AG04450 (cell line): ENCODE measurements at regions not wholly inside any gene's neighbourhood (a gene's known extent, or its start where the extent isn't known, plus 50 kb on each side); places are given as distances from the start of the nearest gene placed in this dataset.

Source experiments
- CTCF ChIA-PET: fragments of 300-600, 350-600 bp; formaldehyde crosslinking; extraction: SDS; loops from one replicate; lab custom pipeline; 2022; ENCODE audit warnings: antibody characterized with exemption, inconsistent platforms; lab: Charles Lee
- POLR2A ChIA-PET: fragments of 350-600 bp; formaldehyde crosslinking; extraction: SDS; loops from one replicate; lab custom pipeline; 2021; ENCODE audit warnings: antibody characterized with exemption, inconsistent platforms; lab: Yijun Ruan, JAX
- DNase-seq: peaks from one replicate; pipeline ENCODE4 v3.0.0-alpha.2; 2011; ENCODE audit warnings: low read depth, low spot score
- H3K27ac ChIP-seq: one replicate; pipeline ENCODE4 v1.5.1; 2012; ENCODE audit warnings: low read depth, low read length, control low read depth
- H3K27me3 ChIP-seq: one replicate; pipeline ENCODE4 v1.6.0; 2012; ENCODE audit warnings: low read length; ENCODE audit not compliant: control insufficient read depth, insufficient read depth
- H3K4me3 ChIP-seq: 2 replicates; pipeline ENCODE4 v1.5.1; 2011; ENCODE audit warnings: mild to moderate bottlenecking, low read depth, low read length, control low read depth
- H3K9me3 ChIP-seq: 2 replicates; pipeline ENCODE4 v1.5.1; 2012; ENCODE audit warnings: low read length; ENCODE audit not compliant: control insufficient read depth, insufficient read depth
- TF ChIP-seq, protein P1 (sequence below): IDR thresholded peaks from 2 replicates; pipeline ENCODE4 v1.5.1; 2011; ENCODE audit warnings: low read depth, low read length, control low read depth, inconsistent platforms

DNA sequence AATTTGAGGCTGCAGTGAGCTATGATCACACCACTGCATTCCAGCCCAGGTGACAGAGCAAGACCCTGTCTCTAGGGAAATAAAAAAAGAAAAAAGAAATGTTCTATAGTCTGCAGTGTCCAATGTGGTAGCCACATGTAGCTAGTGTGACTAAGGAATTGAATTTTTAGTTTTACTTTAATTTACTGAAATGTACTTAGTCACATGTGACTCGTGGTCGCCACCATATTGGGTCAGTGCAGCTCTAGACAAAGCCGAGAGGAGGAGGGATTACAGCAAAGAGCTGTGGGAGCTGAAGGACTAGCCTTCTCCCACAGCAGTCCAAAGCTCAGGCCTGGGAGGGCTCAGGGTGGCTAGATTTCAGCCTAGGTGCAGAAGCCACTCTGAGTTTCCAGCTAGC is 65.9 kb upstream of the NTRK3 start:
- ChIA-PET POLR2A (no interaction called here), CTCF (no interaction called here)
- H3K27me3 ChIP-seq, result no peaks in the 10 kb centered on the region
- no peak overlapping the region for H3K27ac ChIP-seq
- no peaks in the 10 kb centered on the region for H3K9me3 ChIP-seq
- DNase-seq, result no peak
- TF ChIP-seq, protein P1, sequence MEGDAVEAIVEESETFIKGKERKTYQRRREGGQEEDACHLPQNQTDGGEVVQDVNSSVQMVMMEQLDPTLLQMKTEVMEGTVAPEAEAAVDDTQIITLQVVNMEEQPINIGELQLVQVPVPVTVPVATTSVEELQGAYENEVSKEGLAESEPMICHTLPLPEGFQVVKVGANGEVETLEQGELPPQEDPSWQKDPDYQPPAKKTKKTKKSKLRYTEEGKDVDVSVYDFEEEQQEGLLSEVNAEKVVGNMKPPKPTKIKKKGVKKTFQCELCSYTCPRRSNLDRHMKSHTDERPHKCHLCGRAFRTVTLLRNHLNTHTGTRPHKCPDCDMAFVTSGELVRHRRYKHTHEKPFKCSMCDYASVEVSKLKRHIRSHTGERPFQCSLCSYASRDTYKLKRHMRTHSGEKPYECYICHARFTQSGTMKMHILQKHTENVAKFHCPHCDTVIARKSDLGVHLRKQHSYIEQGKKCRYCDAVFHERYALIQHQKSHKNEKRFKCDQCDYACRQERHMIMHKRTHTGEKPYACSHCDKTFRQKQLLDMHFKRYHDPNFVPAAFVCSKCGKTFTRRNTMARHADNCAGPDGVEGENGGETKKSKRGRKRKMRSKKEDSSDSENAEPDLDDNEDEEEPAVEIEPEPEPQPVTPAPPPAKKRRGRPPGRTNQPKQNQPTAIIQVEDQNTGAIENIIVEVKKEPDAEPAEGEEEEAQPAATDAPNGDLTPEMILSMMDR, result no peak
- H3K4me3 ChIP-seq, result no peak overlapping the region

DNA sequence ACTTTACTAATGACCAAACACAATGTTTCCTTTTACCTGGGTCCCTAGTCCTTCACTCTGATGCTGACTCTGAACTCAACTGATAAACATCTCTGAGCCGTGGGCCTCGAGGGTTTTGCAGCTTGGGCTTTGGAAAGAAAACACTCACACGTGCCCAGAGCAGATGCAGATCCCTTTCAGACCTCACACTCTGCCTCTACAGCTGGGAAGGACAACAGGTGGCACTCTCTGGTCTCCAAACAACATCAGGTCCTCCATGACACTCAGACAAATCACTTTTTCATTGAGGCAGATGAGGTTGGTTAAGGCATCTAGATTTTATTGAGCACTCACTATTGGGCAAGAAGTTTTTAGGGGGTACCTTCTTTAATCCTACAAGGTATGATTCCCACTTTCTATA is 64.7 kb upstream of the NTRK3 start:
- no peak for DNase-seq
- TF ChIP-seq, protein P1, result no peak
- H3K27ac ChIP-seq, result no peak overlapping the region
- H3K27me3 ChIP-seq, result no peaks in the 10 kb centered on the region
- no peaks in the 10 kb centered on the region for H3K9me3 ChIP-seq
- ChIA-PET POLR2A (no interaction called here), CTCF (no interaction called here)
- no peak overlapping the region for H3K4me3 ChIP-seq

DNA sequence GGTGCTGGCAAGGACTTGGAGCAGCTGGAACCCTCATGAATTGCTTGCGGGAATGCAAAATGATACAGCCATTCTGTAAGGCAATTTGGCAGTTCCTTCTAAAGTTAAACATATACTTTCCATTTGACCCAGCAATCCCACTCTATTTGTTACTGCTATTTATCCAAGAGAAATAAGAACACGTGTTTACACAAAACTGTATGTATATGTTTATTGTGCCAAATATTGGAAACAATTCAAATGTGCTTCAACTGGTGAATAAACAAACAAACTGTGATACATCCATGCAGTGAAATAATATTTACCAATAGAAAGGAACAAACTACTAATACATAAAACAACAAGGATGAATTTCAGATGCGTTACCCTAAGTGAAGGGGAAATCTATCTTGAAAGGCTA is 60.0 kb upstream of the NTRK3 start:
- ChIA-PET POLR2A (no interaction called here), CTCF (no interaction called here)
- TF ChIP-seq, protein P1, result no peak
- H3K9me3 ChIP-seq, result no peaks in the 10 kb centered on the region
- H3K27ac ChIP-seq, result no peak overlapping the region
- no peak overlapping the region for H3K4me3 ChIP-seq
- H3K27me3 ChIP-seq, result peaks cover 3% of the 10 kb centered on the region
- no peak for DNase-seq

DNA sequence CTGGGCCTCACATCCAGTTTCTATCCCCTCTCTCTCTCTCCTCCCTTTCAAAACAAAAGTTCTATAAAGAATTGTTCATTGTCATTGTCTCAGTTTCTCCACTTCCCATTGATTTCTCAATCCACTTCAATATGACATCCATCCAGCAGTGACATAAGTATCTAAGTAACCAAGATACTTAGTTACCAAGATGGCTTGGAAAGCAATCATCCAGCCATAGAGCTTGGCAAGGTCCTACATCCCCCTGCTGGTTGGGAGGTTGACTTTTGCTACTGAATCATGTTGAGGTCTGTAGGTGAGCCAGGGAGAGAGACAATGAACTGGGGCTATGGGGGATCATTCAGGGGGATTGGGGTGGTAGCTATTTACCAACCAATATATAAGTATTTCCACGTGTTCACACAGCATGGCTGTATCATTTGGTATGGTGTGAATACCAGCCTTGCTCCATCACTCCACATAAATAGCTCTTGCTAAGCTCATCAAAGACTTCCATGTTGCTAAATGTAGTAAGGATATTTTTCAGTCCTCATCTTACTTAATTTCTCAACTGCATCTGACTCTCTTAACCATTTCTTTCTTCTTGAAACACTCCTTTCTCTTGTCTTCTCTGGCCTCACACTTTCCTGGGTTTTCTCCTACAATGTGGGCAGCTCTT is 58.8 kb upstream of the NTRK3 start:
- CTCF ChIA-PET, result no interaction called here
- TF ChIP-seq, protein P1, result no peak
- POLR2A ChIA-PET, result no interaction called here

DNA sequence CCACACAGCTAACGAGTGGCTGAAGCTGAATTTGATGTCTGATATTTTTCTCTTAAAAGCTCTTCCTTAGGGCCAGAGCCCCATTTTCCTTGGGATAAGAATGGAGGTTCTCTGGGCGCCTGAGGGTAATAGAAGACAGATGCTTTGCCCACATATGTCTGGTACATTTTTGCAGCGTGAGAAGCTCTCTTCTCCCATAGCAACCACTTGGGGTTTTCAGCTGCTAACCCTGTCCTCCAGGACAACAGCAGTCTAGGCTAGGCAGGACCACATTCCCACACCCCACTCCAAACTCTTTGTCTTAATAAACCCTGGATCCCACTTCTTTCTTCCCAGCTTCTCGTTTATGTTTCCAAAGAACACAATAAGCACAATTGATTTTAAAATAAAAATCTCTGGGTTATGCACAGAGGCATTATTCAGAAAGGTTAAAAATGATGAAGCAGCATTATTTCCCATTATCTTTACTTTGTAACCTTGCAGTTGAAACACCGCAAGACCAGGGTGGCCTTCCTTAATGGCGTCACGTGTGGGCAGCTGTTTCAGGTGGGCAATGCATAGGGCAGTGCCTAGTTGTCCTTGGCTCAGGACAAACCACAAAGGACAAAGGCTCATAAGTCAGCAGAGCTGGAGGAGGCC is 56.5 kb upstream of the NTRK3 start:
- Histone ChIP-seq H3K27ac (no peak overlapping the region), H3K9me3 (no peaks in the 10 kb centered on the region), H3K27me3 (peaks cover 3% of the 10 kb centered on the region), H3K4me3 (no peak overlapping the region)
- POLR2A ChIA-PET, result no interaction called here
- DNase-seq, result no peak
- TF ChIP-seq, protein P1, result no peak
- CTCF ChIA-PET, result no interaction called here

More for the DNA sequence above, 58.8 kb upstream of the NTRK3 start:
- Histone ChIP-seq H3K9me3 (no peaks in the 10 kb centered on the region), H3K4me3 (no peak overlapping the region), H3K27me3 (peaks cover 3% of the 10 kb centered on the region), H3K27ac (no peak overlapping the region)
- DNase-seq, result no peak
